Heart right ventricle (tissue), 16 donors: ENCODE measurements at regions not wholly inside any gene's neighbourhood (a gene's known extent, or its start where the extent isn't known, plus 50 kb on each side); places are given as distances from the start of the nearest gene placed in this dataset.
"Not testable (repeated sequence)": the region's sequence is repeated elsewhere in the genome, so short reads cannot be mapped to it uniquely, and the experiment has no call there.

Source experiments
- ATAC-seq, 8 donors: fragments of 200-7000 bp; cut with Tn5 transposase; one replicate each; pipeline ENCODE4 v1.9.1; 2020; ENCODE audit warnings: mild to moderate bottlenecking in 8 of 8, moderate library complexity in 8 of 8, moderate number of reproducible peaks in 1 of 8
- DNase-seq, 2 donors: peaks; one replicate each; pipeline ENCODE4 v3.0.0-alpha.2; 2020
- H3K27ac ChIP-seq, 10 donors: fragments of 200-600 bp; sonication (generic) in 2 of 10; one replicate each; pipeline versions ENCODE4 v1.5.0 to v1.8.0; 2020 to 2022; ENCODE audit warnings: mild to moderate bottlenecking in 3 of 10
- H3K27me3 ChIP-seq, 7 donors: fragments of 200-600 bp; one replicate each; pipeline ENCODE4 v1.8.0; 2021 to 2022; ENCODE audit warnings: mild to moderate bottlenecking in 2 of 7
- H3K36me3 ChIP-seq, 9 donors: fragments of 200-600 bp; sonication (generic) in 1 of 9; one replicate each; pipeline versions ENCODE4 v1.5.0 to v1.8.0; 2020 to 2022; ENCODE audit warnings: mild to moderate bottlenecking in 2 of 9
- H3K4me1 ChIP-seq, 9 donors: fragments of 200-600 bp; sonication (generic) in 1 of 9; one replicate each; pipeline versions ENCODE4 v1.5.0 to v1.8.0; 2020 to 2022; ENCODE audit warnings: mild to moderate bottlenecking in 4 of 9
- H3K4me3 ChIP-seq, 10 donors: fragments of 200-600 bp; sonication (generic) in 2 of 10; one replicate each; pipeline versions ENCODE4 v1.5.0 to v1.8.0; 2020 to 2022; ENCODE audit warnings: mild to moderate bottlenecking in 7 of 10, moderate library complexity in 2 of 10
- H3K9me3 ChIP-seq, 11 donors: fragments of 200-600 bp in 10 of 11; sonication (generic) in 2 of 11; one replicate each; pipeline versions ENCODE4 v1.5.0 to v1.8.0; 2013 to 2022; ENCODE audit warnings: mild to moderate bottlenecking in 2 of 11, control low read depth in 1 of 11, moderate library complexity in 1 of 11
- CTCF ChIP-seq, 9 donors: fragments of 200-600 bp; sonication (generic) in 2 of 9; IDR thresholded peaks; one replicate each; pipeline versions ENCODE4 v1.5.0 to v1.8.0; 2021 to 2022; ENCODE audit warnings: antibody characterized with exemption in 9 of 9, mild to moderate bottlenecking in 5 of 9, moderate library complexity in 1 of 9
- WGBS, 2 donors: extraction: QIAGEN DNeasy Blood & Tissue Kit; methylation state at CpG; one replicate each; pipeline ENCODE4 v1.1.7; 2013; ENCODE audit warnings: inconsistent platforms in 1 of 2; 5-methylcytosine and 5-hydroxymethylcytosine counted together
- intact Hi-C, 10 donors: fragments of 100-400 bp; cut with DNase I; formaldehyde crosslinking; loops; one replicate each; pipeline versions ENCODE4 v1.11.1 to v1.14.2; 2022
- donor health status: Arrhythmogenic right ventricular cardiomyopathy.
- donor health status: ischemic (EF 13 %, LVEDD 7.1; RV severe dilation, severe dysfunction).
- donor health status: healthy with polysubstance abuse.
- donor health status: DM: no; HTN: yes; CAD: no.
- donor health status: DM: no; HTN: no; CAD: no.
- donor health status: ischemic (EF 25% LVEDD 6.9; RV normal size, moderate dysfunction).
- donor health status: ischemic (EF 25% LVEDD 5.7; RV mildly dilated, moderate dysfunction).
- donor health status: healthy.
- donor health status: DM: yes; HTN: yes; CAD: no.
- donor health status: Ischemic cardiomyopathy.
- donor health status: ischemic (EF 35%, LVEDD 5.7; RV mildly dilated, moderate dysfunction).
- donor health status: nonischemic (EF 11% LVEDD 7.7; RV severe dilation, severe dysfunction).
- donor health status: DM: yes; HTN: yes; CAD: no.
- donor health status: PGD.
- donor health status: ischemic (EF 29% LVEDD 5.4; RV normal size, mild dysfunction).
- donor health status: nonischemic (EF 23%, LVEDD 6.1; RV moderate dilation, normal function).

DNA sequence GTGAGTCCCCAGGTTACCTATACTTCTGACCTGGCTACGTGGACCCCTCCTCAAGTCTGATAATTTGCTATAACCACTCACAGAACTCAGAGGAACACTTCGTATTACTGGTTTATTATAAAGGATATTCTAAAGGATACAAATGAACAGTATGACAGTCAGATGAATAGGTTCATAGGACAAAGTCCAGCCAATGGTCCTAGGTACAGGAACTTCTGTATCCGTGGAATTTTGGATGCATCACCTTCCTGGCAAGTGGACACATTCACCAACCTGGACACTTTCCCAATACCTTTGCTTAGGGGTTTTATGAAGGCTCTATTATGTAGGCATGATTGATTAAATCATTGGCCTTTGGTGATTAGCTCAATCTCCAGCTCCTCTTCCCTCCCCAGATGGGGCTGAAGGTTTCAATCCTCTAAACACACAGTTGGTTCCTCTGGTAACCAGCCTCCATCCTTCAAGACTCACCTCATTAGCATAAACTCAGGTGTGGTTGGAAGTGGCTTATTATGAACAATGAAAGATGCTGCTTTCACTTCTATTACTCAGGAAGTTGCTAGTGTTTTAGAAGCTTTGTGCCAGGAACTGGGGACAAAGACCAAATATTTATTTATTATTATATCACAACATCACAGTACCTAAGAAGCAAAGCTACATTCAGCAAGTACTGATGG is 149.6 kb upstream of the ELL2 start:
- no peak for TF ChIP-seq CTCF (IDR thresholded peaks at IDR 0.05)
- intact Hi-C loops = no loop called here
- no peak overlapping the region for H3K27ac ChIP-seq
- no peak for ATAC-seq
- 88 to 94% methylated on average over 3 of the region's 3 CpGs for WGBS, 2 donors
- H3K9me3 ChIP-seq = peaks cover 0 to under 1% (median 0%) of the 10 kb centered on the region in 11 donors
- H3K4me3 ChIP-seq = no peak overlapping the region
- no peaks in the 10 kb centered on the region for H3K36me3 ChIP-seq
- peaks cover 0 to 5% (median 0%) of the 10 kb centered on the region in 9 donors for H3K4me1 ChIP-seq
- no peaks in the 10 kb centered on the region for H3K27me3 ChIP-seq
- DNase-seq = no peak

DNA sequence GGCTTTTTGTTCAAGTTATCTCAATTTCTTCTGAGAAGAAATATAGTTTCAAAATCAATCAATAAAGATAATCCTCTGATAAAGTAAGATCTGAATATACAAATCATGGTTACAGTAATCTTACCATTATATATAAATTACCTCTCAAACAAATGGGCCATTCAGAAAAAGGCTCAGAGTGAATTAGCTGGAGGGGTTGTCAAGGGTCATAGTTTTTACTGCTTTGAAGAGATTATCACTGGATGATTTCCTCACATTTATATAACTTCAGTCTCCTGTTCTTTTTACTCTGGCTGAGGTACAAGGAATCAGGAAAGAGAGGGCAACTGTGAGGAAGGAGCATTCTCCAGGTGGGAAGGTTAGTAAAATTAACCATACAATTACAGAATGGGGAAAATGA is 148.6 kb upstream of the ELL2 start:
- TF ChIP-seq CTCF (IDR thresholded peaks at IDR 0.05) = no peak
- Histone ChIP-seq H3K27me3 (no peaks in the 10 kb centered on the region), H3K9me3 (peaks cover 0 to 9% (median 0%) of the 10 kb centered on the region in 11 donors), H3K4me3 (no peak overlapping the region), H3K36me3 (no peaks in the 10 kb centered on the region), H3K4me1 (peaks cover 0 to 5% (median 0%) of the 10 kb centered on the region in 9 donors), H3K27ac (no peak overlapping the region)
- no peak for ATAC-seq
- intact Hi-C loops = no loop called here
- no peak for DNase-seq

DNA sequence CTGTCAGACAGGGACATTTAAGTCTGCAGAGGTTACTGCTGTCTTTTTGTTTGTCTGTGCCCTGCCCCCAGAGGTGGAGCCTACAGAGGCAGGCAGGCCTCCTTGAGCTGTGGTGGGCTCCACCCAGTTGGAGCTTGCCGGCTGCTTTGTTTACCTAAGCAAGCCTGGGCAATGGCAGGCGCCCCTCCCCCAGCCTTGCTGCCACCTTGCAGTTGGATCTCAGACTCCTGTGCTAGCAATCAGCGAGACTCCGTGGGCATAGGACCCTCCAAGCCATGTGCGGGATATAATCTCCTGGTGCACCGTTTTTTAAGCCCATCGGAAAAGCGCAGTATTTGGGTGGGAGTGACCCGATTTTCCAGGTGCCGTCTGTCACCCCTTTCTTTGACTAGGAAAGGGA is 147.0 kb upstream of the ELL2 start:
- ATAC-seq, intact Hi-C loops: not testable (repeated sequence)
- WGBS, 2 donors = 84% methylated on average over 8 of the region's 10 CpGs

GRCh38 chr5:96103829-96104228 is 142.2 kb upstream of the ELL2 start:
- intact Hi-C loops, H3K27me3 ChIP-seq, H3K36me3 ChIP-seq, ATAC-seq, H3K4me1 ChIP-seq, DNase-seq, H3K4me3 ChIP-seq, H3K27ac ChIP-seq: not testable (repeated sequence)
- WGBS, 2 donors = 95 to 97% methylated on average over 4 of the region's 4 CpGs
- H3K9me3 ChIP-seq = peaks cover 0 to 15% (median 0%) of the 10 kb centered on the region in 11 donors

More for the DNA sequence above, 147.0 kb upstream of the ELL2 start:
- not testable (repeated sequence) for H3K27me3 ChIP-seq, H3K4me3 ChIP-seq, DNase-seq, H3K27ac ChIP-seq, H3K4me1 ChIP-seq, H3K36me3 ChIP-seq
- peaks cover 0 to 14% (median 0%) of the 10 kb centered on the region in 11 donors for H3K9me3 ChIP-seq

DNA sequence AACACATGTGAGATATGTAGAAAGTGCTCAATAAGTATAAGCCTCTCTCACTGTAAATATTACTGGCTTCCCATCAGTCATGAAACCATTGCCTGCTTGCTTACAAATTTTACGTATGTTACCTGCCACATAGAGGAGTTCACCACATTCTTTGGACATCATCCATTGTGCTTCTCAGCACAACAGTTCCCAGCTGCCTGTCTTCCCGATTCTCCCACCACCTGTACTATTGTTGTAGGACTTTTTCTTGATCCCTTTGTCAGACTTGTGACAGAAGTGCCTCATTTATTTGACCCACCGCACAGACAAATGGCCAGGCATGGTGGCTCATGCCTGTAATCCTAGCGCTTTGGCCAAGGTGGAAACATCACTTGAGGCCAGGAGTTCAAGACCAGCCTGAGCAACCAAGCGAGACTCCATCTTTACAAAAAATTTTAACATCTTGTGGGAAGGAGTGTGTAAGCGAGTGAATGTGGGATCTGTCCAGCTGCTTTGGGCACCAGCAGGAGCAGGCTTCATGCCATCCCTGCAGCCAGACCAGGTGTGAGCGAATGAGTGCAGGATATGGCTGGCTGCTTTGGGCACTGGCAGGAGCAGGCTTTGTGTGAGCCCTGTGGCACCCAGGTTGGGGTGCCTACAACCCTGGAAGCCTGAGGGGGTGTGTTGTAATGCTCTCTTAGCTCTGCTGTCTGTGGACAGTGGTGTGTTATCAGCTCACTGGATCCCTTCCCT is 139.9 kb upstream of the ELL2 start:
- H3K36me3 ChIP-seq = no peaks in the 10 kb centered on the region
- H3K27ac ChIP-seq = no peak overlapping the region
- TF ChIP-seq CTCF (IDR thresholded peaks at IDR 0.05) = no peak
- no peaks in the 10 kb centered on the region for H3K4me1 ChIP-seq
- no peak overlapping the region for H3K4me3 ChIP-seq
- DNase-seq (no peak), ATAC-seq (peak in 1 of 8 donors; percentile 17)
- H3K9me3 ChIP-seq = peaks cover 0 to 29% (median 0%) of the 10 kb centered on the region in 11 donors
- WGBS, 2 donors = 79 to 96% methylated on average over 7 of the region's 7 CpGs
- H3K27me3 ChIP-seq = no peaks in the 10 kb centered on the region
- intact Hi-C loops = no loop called here

GRCh38 chr5:96097488-96097887 is 135.8 kb upstream of the ELL2 start:
- Histone ChIP-seq H3K9me3 (peaks cover 0 to 15% (median 0%) of the 10 kb centered on the region in 11 donors), H3K4me1 (peaks cover 0 to 18% (median 10%) of the 10 kb centered on the region in 9 donors)
- H3K4me3 ChIP-seq, H3K27ac ChIP-seq, intact Hi-C loops, DNase-seq, H3K36me3 ChIP-seq, ATAC-seq, H3K27me3 ChIP-seq: not testable (repeated sequence)
